SHP77 treated with DMSO at 0.1 percent for 48 hours (cell line): ENCODE measurements at regions not wholly inside any gene's neighbourhood (a gene's known extent, or its start where the extent isn't known, plus 50 kb on each side); places are given as distances from the start of the nearest gene placed in this dataset.
"Not testable (repeated sequence)": the region's sequence is repeated elsewhere in the genome, so short reads cannot be mapped to it uniquely, and the experiment has no call there.

ENCODE experiments used
- DNase-seq: peaks from one replicate; lab custom pipeline; 2025; lab: John Stamatoyannopoulos, UW

GRCh38 chr22:49349181-49349835 is 478.4 kb downstream of the BRD1 start:
- no peak for DNase-seq

GRCh38 chr22:49348631-49349030 is 479.0 kb downstream of the BRD1 start:
- no peak for DNase-seq

GRCh38 chr22:49347376-49347775 is 480.3 kb downstream of the BRD1 start:
- no peak for DNase-seq

GRCh38 chr22:49345896-49346295 is 481.8 kb downstream of the BRD1 start:
- no peak for DNase-seq

- no peak for DNase-seq
Observed at GRCh38 chr22:49344656-49345055, 483.0 kb downstream of the BRD1 start.

GRCh38 chr22:49344161-49344560 is 483.5 kb downstream of the BRD1 start:
- no peak for DNase-seq

GRCh38 chr22:49340406-49340805 is 487.3 kb downstream of the BRD1 start:
- no peak for DNase-seq

GRCh38 chr22:49336483-49336882 is 491.2 kb downstream of the BRD1 start:
- not testable (repeated sequence) for DNase-seq

- DNase-seq: no peak
Observed at GRCh38 chr22:49334976-49335375, 492.7 kb downstream of the BRD1 start.

- no peak for DNase-seq
Observed at GRCh38 chr22:49334449-49334789, 493.3 kb downstream of the BRD1 start.

GRCh38 chr22:49333206-49333605 is 494.5 kb downstream of the BRD1 start:
- no peak for DNase-seq

GRCh38 chr22:49332691-49333090 is 495.0 kb downstream of the BRD1 start:
- no peak for DNase-seq

- DNase-seq: no peak
Observed at GRCh38 chr22:49331878-49332277, 495.8 kb downstream of the BRD1 start.

GRCh38 chr22:49331223-49331815 is 496.4 kb downstream of the BRD1 start:
- DNase-seq: no peak

- no peak for DNase-seq
Observed at GRCh38 chr22:49330421-49331222, 497.1 kb downstream of the BRD1 start.

GRCh38 chr22:49329636-49330035 is 498.0 kb downstream of the BRD1 start:
- DNase-seq: no peak

- DNase-seq: no peak
Observed at GRCh38 chr22:49328630-49329405, 498.9 kb downstream of the BRD1 start.

- no peak for DNase-seq
Observed at GRCh38 chr22:49328118-49328475, 499.6 kb downstream of the BRD1 start.

GRCh38 chr22:49327411-49328117 is 500.1 kb downstream of the BRD1 start:
- no peak for DNase-seq

GRCh38 chr22:49326558-49326957 is 501.1 kb downstream of the BRD1 start:
- DNase-seq: no peak

- DNase-seq: no peak
Observed at GRCh38 chr22:49325531-49326395, 501.9 kb downstream of the BRD1 start.
